Iris pigment epithelial cell (primary cell): ENCODE measurements at regions not wholly inside any gene's neighbourhood (a gene's known extent, or its start where the extent isn't known, plus 50 kb on each side); places are given as distances from the start of the nearest gene placed in this dataset.
"Not testable (repeated sequence)": the region's sequence is repeated elsewhere in the genome, so short reads cannot be mapped to it uniquely, and the experiment has no call there.

ENCODE experiments used
- DNase-seq: peaks from one replicate; pipeline ENCODE4 v3.0.0-alpha.2; 2011; ENCODE audit warnings: low read depth

DNA sequence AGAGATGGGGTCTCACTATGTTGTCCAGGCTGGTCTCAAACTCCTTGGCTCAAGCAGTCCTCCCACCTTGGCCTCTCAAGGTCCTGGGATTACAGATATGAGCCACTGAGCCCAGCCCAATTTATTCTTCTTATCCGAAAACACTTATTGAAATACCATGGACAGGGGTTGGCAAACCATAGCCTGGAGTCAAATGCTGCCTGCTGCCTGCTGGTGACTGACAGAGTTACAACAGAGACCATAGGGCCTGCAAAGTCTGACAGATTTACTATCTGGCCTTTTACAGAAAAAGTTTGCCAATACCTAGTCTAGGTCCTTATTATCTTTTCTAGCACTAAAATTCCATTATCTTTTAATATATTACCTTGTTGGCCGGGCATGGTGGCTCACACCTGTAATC lies 87.1 kb upstream of the ZNF281 start:
- DNase-seq: no peak

DNA sequence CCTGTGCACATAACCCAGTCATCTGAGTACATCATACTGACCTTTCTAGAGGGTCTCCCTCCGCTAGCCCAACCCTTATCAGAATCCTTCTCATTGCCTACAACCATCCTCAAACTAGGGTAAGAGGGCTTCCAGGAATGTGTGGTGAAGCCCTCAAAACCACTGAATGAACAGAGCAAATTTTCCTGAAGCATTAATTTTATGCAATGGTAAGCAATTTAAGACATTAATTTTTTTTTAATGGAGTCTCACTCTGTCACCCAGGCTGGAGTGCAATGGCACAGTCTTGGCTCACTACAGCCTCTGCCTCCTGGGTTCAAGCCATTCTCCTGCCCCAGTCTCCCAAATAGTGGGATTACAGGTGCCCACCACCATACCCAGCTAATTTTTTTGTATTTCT lies 86.1 kb upstream of the ZNF281 start:
- no peak for DNase-seq

DNA sequence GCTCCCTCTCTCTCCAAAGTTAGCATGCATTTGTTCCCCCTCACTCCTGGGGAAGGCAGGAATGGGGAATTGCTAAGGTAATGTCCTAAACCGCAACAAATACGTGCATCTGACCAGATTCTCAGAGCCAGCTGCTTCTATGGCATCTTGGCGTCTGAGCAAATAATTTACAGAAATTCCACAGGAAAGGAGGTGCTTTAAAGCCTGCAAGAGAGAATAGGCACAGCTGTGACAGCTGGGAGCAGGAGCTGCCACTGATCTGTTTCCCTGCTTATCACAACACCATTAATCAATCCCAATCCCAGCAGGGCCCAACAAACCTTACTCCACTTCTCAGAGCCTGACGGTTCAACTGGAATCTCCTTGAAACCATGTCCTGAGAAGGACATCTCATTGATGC lies 83.5 kb upstream of the ZNF281 start:
- DNase-seq: no peak

DNA sequence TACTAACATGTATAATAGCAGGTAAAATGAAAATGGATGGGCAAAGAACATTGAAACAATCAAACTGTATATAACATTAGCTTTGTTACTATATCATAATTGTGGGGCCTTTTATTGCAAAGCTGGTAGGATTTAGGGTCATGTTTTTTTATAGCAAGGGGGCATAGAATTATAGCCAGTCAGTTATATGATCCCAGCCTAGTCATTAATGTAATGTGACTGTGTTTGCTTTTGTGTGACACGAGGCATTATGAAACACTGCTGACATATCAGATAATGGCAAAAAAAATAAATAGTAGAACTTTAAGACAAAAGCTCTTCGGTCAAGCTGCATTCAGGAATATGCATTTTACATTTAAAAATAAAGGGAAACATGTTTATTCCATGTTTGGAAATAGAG lies 81.3 kb upstream of the ZNF281 start:
- no peak for DNase-seq

DNA sequence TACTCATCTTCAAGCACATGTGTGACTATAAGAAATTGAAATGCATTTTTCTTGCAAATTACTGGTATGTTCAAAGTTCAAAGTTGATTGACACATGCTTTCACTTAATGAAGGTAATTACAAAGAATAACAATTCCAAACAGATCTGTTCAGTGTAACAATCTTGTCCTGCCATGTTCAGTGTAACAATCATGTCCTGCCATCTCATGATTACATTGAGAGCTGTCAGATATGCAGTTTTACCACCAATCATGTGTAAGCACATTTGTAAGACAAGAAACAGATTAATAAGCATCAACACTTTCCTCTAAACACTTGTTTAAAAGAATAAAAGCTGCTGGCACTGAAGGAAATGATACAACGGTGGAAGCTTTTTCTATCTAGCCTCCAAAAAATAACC lies 80.3 kb upstream of the ZNF281 start:
- DNase-seq: no peak

DNA sequence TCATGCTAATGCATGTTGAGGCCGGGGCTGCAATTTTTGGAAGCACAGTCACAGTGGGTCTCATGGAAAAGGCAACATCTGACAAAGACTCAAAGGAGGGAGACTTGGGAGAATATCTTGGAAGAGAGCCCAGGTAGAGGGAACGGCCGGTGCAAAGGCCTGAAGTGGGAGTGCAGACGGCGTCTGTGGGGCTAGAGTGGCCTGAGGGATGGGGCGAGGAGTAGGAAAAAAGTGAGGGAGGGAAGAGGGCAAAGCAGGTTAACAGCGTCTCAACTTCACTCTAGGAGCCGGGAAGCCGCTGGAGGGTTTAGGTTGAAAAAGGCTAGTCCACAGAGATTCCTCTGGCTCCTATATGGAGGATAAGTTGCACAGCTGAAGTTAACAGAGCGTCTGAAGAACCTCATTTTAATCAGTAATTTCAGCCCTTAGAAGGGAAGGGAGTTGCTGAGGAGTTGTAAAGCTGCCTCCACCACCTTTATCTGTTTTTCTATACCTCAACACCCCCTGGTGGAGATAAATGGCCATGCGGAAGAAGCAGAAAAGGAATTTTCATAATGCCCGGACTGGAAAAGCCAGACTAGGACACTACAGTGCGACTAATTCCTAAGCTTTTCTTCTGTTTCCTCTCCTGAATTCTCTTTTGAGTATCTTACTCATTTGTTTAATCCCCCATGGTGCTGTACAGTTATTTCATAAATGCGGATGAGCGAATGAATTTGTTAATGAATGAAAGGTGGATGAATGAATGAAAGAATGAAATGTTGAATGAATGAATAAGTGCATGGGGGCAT lies 78.7 kb upstream of the ZNF281 start:
- DNase-seq: peak; percentile 82

DNA sequence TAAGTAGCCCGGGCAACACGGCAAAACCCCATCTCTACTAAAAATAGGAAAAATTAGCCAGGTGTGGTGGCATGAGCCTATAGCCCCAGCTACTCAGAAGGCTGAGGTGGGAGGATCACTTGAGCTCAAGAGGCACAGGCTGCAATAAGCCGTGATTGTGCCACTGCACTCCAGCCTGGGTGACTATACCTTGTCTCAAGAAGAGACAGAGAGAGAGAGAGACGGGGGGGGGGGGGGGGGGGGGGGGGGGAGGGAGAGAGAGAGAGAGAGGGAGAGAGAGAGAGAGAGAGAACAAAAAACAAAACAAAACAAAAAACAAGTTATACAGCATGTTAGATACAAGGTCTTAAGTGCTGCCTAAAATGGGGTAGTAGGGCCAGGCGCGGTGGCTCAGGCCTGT lies 77.8 kb upstream of the ZNF281 start:
- DNase-seq: no peak

GRCh38 chr1:200486634-200487033 lies 76.8 kb upstream of the ZNF281 start:
- DNase-seq: no peak

DNA sequence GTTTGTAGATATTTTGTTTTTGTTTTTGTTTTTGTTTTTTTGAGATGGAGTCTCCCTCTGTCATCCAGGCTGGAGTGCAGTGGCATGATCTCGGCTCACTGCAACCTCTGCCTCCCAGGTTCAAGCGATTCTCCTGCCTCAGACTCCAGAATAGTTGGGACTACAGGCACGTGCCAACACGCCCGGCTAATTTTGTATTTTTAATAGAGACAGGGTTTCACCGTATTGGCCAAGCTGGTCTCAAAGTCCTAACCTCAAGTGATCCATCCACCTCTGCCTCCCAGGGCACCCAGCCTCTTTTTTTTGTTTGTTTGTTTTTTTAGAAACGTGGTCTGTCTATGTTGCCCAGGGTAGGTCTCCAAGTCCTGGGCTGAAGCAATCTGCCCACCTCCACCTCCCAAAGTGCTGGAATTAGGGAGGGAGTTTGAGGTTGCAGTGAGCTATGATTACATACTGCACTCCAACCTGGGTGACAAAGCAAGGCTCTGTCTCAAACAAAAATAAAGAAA lies 74.7 kb upstream of the ZNF281 start:
- DNase-seq: not testable (repeated sequence)

GRCh38 chr1:200483491-200484143 lies 73.8 kb upstream of the ZNF281 start:
- DNase-seq: peak; percentile 98

DNA sequence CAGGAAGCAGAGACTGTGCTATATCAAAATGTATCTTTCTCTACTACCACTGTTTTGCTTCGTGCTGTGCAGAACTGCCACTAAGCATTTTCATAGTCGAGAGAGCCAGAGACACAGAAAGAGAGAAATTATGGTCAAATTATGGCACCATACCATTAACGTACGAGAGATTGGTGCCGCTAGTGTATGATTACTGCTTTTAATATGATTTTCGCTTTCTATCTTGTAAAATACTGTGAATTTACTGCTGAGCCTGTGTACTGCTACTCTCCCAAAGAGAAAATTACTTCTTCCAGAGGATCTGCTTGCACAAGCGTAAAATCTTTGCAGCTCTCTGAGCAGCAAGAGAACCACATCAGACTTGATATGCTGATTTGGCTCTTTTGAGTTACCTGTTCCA lies 71.1 kb upstream of the ZNF281 start:
- DNase-seq: no peak

DNA sequence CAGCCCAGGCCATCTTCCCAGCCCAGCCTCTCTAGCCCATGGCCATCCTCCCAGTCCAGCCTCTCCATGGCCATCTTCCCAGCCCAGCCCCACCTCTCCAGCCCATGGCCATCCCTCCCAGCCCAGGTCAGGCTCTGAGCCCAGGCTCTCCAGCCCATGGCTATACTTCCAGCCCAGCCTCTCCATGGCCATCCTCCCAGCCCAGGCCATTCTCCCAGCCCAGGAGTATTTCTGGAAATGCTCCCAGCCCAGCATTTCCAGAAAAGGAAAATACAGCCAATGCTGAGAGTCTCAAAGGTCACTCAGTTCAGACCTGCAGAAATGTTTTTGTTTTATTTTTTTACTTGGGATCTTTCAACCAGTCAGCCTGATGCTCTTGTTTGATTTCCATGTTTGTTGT lies 70.0 kb upstream of the ZNF281 start:
- no peak for DNase-seq

DNA sequence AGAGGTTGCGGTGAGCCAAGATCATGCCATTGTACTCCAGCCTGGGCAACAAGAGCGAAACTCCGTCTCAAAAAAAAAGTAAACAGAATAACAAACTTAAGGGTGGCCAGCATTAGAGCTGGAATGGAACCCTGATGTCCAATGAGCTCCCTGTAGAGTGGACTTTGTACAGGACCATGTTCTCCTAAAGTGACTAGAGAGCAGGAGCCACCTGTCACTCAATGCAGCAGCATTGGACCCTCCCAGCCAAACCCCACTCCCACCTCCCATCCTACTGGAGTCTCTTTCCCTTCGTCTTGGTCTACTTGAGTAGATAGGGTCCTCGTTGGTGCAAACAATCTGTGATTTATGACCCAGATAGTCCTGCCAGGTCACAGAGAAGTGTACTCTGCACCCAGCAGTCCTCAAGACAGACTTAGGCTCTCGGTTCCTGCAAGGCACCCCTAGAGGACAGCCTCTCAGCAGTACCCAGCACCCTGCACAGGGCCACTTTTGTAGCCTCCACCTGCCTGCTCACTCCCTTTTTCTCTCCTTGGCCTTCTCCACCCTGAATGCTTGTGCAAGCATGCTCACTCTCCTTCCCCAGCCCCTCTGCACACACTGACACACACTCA lies 69.2 kb upstream of the ZNF281 start:
- DNase-seq: no peak

- DNase-seq: no peak
Observed at GRCh38 chr1:200478239-200478623, 68.4 kb upstream of the ZNF281 start.

- DNase-seq: no peak
Observed at GRCh38 chr1:200474633-200475032, 64.8 kb upstream of the ZNF281 start.

- no peak for DNase-seq
Observed at GRCh38 chr1:200473698-200474371, 64.0 kb upstream of the ZNF281 start.

DNA sequence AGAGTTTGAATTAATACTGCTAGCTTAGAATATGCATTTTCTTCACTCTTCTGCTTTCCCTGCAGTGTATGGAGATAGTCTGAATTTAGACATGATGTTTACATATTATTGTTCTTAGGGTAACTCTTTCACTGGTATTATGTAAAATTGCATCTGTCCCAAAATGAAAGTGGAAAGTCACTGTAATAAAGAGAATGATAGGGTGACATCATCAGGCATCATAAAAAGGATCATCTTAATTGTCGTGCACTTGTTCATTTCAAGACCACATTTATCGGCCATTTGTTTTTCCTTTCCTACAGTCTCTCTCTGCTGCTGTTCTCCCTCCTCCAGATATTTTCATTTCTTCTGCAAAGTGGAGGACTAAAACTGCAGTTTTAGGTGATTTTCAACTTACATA lies 61.9 kb upstream of the ZNF281 start:
- no peak for DNase-seq

- DNase-seq: no peak
Observed at GRCh38 chr1:200468264-200469001, 58.6 kb upstream of the ZNF281 start.

- no peak for DNase-seq
Observed at GRCh38 chr1:200464784-200465400, 55.1 kb upstream of the ZNF281 start.
